Fibroblast of upper back skin (primary cell): ENCODE measurements at regions not wholly inside any gene's neighbourhood (a gene's known extent, or its start where the extent isn't known, plus 50 kb on each side); places are given as distances from the start of the nearest gene placed in this dataset.
"Not testable (repeated sequence)": the region's sequence is repeated elsewhere in the genome, so short reads cannot be mapped to it uniquely, and the experiment has no call there.

Source experiments
- DNase-seq: peaks from one replicate; pipeline ENCODE4 v3.0.0-alpha.2; 2013

GRCh38 chr4:29240641-29241040 lies 1479.5 kb upstream of the PCDH7 start:
- no peak for DNase-seq

DNA sequence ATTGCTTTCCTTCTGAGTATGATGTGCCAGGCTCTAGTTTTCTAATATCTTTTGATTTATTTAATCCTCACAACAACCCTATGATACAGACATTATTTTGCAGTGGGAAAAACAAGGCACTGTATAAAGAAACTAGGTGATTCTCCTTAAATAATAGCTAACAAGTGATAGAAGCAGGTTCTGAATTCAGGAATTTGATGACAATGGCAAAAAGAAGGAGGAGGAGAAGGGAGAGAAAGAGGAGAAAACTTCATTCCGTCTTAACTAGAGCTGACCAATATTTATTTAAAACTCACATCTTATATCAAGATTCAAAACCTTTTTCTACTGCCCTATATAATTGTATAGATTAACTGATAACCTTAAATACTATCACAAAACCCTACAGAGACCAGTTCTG lies 1477.1 kb upstream of the PCDH7 start:
- no peak for DNase-seq

DNA sequence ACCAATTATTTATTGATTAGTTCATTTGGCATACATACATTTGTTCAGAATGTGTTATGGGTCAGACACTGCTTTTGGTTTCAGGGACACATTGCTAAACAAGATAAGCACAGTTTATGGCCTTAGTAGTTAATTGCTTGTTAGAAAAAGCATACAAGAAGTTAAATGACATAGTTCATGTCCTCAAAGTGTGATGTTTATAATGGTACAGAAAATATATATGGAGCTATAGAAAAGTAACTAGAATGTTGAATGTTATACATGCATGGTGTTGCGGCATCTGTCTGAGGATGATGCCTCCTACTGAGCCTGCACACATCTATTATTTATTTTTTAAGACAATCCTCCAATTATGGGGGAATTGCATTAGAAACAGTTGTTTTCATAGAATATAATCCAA lies 1476.3 kb upstream of the PCDH7 start:
- DNase-seq, result no peak

DNA sequence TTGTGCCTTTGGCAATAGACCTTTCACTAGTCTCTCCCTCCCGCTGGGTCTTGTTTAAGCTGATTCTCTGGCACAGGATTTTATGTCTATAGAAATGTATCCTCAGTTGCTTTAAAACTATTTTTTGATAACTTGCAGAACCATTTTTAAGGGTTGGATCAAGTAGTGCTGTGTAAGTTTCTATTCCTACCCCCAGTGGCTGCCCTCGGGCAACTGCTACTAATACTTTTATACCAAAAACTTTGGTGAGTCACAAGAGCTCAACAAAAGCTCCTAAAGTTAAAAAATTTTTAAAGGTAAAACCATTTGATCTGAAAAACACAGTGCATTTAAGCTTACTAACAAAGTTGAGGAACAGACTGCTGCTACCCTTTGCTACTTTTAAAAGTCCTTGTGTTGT lies 1460.6 kb upstream of the PCDH7 start:
- no peak for DNase-seq

DNA sequence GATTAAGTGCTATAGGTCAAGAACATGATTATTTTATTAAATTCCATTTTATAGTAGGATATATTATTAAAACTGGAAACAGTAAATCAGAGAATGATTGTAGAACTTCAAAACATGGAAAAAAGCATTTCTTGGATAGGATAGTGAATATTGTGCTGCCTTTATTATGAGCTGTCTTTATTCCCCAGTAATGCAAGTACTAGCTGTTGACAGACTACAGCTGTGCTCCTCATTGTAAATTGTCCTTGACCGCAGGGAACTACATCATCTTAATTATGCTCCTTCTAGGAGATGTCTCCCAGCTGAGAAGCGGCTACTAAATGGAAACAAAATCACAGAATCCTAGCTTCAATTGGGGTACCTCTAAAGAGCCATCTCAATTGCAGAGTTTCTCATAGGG lies 1457.2 kb upstream of the PCDH7 start:
- DNase-seq, result peak; percentile 8

DNA sequence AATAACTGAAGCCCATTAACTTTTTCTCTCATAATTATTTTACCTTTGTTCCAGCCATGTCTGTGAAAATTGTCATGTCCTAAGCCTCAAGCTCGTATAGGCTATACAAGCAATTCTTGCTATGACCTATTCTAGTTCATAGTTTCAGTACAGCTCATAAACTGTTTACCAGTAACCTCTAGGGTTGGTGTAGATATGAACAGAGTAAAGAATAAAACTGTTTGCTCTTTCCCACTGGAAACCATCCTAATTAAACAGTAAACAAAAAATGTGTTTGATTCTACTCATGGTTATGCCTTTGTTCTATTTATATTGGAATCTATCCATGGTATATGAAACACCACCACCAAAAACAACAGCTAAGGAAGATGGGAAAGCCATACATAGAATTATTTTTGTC lies 1444.0 kb upstream of the PCDH7 start:
- DNase-seq, result no peak

DNA sequence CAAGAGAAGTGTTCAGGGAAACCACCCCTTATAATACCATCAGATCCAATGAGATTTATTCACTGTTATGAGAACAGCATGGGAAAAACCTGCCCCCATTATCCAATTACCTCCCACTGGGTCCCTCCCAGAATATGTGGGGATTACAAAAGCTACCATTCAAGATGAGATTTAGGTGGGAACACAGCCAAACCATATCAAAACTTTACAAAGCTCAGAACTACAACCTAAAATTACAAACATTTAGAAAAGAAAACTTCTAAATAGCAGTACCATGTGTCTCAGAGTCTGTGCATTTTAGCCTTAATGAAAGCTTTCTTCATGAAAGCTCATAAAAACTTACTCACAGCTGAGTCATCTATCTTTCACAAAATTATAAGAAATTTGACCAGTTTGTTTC lies 1442.8 kb upstream of the PCDH7 start:
- peak; percentile 60 for DNase-seq

- DNase-seq, result peak; percentile 76
Observed at GRCh38 chr4:29278585-29278984, 1441.6 kb upstream of the PCDH7 start.

DNA sequence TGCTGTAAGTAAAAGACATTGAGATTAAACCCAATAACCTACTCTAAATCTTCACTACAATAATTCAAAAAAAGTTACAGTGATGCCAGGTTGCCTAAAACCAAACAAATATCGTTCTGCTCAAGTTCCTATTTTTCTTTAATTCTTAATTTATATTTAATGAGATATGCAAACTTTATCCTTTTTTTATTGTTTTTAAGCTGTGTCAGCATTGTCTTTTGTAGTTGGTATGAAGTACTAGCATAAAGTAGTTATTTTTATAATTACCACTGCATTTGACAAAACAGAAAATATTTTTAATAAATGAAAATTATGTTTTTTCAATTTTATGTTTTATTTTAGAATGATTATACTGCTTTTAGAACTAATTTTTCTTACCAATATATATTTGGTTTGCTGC lies 1431.1 kb upstream of the PCDH7 start:
- DNase-seq, result no peak

- DNase-seq, result no peak
Observed at GRCh38 chr4:29295280-29295679, 1424.9 kb upstream of the PCDH7 start.

- no peak for DNase-seq
Observed at GRCh38 chr4:29304595-29304994, 1415.6 kb upstream of the PCDH7 start.

- no peak for DNase-seq
Observed at GRCh38 chr4:29307256-29307655, 1412.9 kb upstream of the PCDH7 start.

GRCh38 chr4:29307755-29308154 lies 1412.4 kb upstream of the PCDH7 start:
- DNase-seq, result no peak

- peak; percentile 87 for DNase-seq
Observed at GRCh38 chr4:29309050-29309449, 1411.1 kb upstream of the PCDH7 start.

DNA sequence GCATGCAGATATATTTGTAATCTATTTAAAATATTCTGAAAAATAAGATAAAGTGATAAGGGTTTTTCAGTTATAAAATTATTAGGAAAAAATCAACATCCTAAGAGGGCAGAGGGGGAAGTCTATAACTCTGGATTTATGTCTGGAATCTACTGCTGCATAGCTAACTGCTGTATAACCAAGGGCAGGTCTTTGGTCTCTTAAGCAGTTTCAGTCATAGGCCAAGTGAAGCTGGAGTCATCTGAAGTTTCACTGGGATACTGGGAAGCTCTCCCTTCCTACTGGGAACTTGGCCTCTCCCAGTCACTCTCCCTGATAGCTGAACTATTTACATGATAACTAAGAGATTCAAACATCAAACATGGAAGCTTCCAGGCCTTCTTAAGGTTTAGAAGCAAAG lies 1409.9 kb upstream of the PCDH7 start:
- peak; percentile 37 for DNase-seq

DNA sequence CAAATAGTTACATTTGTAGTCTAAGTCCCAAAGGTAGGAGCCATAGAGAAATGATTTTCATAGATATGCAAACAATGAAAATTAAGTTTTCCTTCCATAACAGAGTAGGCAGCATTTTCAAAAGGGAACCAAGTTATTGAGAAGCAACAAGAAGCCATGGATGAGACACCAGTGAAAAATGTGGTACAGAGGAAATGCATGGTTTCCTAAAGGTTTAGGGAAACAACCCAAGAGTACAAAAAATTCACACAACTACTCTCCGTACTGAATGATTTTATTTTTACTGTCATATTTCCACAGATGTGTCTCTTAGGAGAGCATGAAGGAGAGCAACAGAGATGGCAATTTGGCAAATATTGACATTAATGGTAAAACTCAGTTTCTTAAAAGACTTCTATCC lies 1408.9 kb upstream of the PCDH7 start:
- DNase-seq, result peak; percentile 51

DNA sequence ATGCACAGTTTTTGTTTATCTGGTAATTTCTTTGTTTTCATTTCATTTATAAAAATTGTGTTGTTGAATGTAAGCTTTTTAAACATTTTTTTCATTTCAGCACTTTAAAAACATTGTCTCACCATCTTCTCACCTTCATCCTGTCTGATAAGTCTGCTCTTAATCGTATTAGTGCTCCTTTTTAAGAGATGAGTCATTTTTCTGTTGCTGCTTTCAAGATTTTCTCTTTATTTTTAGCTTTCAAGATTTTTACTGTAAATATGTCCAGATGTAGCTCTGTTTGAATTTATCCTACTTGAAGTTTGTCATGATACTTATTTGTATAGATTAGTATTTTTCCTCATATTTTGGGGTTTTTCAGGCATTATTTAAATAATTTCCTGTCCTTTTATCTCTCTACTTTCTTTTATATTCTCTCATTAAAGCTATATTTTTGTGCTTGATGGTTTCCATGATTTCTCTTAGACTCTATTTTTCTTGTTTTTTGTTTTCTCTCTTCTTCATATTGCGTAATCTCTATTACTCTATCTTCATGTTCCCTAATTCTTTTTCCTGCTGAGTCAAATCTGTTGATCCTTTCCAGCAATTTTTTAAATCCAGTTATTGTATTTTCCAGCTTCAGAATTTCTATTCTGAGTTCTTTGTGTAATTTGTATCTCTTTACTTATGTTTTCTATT lies 1400.4 kb upstream of the PCDH7 start:
- no peak for DNase-seq

DNA sequence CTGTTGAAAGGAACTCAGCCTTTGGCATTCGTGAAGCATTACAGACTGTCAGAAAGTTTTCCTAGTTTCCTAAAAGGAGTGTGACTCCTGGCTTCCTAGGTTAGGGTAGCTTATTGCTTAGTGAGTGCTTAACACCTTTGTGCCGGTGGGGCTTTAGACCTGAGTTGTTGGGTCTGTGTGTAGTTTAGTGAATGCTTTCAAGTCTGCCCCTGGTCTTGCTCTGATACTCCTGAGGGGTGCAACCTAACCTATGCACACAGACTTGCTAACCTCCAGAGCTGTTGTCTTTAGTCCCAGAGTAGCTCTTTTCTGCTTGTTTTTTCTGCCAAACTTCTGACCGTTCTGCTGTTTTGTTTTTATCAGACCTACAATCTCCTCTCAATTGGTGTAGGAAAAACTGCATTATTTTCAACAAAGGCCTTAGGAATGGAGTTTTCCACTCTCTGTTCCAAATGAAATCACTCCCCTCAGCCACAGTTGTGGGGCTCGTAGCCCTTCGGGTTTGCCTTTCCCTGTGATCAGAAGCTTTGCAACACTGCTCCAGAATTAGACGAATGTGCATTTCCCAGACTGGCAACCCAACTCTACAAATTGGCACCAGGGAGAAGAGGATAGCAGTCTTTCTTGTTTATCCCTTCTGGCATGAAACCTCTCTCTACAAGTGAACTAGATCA lies 1399.1 kb upstream of the PCDH7 start:
- DNase-seq, result no peak

GRCh38 chr4:29326004-29326403 lies 1394.2 kb upstream of the PCDH7 start:
- no peak for DNase-seq

DNA sequence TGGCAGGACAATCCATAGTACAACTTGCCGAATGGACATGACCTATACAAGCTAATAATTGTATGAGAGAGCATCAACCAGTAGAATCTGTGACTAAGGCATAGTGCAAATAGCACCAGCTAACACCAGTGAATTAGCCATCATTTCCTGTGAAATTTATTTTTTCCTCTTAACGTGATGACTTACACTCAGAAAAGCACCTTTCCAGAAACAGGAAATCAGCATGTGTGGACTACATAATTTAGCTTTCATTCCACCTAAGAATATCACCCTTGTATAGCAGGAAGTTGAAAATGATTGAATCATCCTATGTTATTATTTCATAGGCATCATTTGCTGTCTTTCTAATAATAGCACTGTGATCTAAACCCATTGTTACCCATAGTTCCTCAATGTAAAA lies 1393.4 kb upstream of the PCDH7 start:
- DNase-seq, result no peak

GRCh38 chr4:29336861-29337260 lies 1383.3 kb upstream of the PCDH7 start:
- DNase-seq, result peak; percentile 68

DNA sequence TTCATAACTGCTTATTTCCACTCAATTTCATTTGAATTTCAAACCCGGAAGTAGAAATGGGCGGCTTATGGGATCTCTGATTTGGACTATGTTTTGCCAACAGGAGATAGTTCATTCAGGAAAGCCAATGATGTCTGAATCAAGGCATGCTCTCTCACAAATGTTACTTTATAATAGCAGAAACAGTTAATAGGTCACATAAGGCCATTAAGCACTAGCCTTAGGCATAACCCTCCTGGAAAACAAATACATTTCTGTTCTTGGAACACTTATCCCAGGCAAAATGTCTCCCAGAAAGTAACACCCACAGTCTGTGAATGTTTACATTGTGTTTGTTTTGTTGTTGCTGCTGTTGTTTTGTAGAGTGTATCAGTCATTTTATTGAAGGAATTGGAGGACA lies 1347.2 kb upstream of the PCDH7 start:
- no peak for DNase-seq

- no peak for DNase-seq
Observed at GRCh38 chr4:29375716-29376115, 1344.5 kb upstream of the PCDH7 start.

GRCh38 chr4:29378237-29378636 lies 1341.9 kb upstream of the PCDH7 start:
- DNase-seq, result not testable (repeated sequence)

- DNase-seq, result no peak
Observed at GRCh38 chr4:29390921-29391320, 1329.2 kb upstream of the PCDH7 start.
